ENCODE measurements at regions not wholly inside any gene's neighbourhood (a gene's known extent, or its start where the extent isn't known, plus 50 kb on each side); places are given as distances from the start of the nearest gene placed in this dataset.

DNA sequence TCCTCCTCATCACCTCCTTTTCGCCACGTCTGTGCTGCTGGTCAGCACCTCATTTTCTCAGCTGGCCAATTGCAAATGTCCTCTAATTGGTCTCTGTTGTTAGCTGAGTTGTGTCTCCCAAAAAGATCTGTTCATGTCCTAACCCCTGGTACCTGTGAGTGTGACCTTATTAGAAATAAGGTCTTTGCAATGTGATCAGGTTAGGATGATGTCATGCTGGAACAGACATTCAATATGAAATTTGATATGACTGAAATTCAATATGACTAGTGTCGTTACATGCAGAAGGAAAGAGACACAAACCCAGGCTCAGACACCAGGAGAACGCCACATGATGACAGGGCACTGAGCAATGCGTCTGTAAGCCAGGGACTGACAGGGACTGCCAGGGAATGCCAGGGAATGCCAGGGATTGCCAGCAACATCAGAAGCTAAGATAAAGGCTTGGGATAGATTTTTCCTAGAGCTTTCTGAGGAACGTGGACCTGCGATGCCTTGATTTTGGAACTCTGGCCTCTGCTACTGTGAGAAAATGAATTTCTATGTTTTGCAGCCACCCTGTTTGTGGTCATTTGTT lies 77.5 kb upstream of the CXCL12 start:
- TF ChIP-seq, protein P1, sequence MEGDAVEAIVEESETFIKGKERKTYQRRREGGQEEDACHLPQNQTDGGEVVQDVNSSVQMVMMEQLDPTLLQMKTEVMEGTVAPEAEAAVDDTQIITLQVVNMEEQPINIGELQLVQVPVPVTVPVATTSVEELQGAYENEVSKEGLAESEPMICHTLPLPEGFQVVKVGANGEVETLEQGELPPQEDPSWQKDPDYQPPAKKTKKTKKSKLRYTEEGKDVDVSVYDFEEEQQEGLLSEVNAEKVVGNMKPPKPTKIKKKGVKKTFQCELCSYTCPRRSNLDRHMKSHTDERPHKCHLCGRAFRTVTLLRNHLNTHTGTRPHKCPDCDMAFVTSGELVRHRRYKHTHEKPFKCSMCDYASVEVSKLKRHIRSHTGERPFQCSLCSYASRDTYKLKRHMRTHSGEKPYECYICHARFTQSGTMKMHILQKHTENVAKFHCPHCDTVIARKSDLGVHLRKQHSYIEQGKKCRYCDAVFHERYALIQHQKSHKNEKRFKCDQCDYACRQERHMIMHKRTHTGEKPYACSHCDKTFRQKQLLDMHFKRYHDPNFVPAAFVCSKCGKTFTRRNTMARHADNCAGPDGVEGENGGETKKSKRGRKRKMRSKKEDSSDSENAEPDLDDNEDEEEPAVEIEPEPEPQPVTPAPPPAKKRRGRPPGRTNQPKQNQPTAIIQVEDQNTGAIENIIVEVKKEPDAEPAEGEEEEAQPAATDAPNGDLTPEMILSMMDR (IDR thresholded peaks at IDR 0.05): no peak
- no peak for TF ChIP-seq POLR2A (IDR thresholded peaks at IDR 0.05)
- no peak for TF ChIP-seq POLR2AphosphoS5 (IDR thresholded peaks at IDR 0.05)
- no peak for TF ChIP-seq EP300 (IDR thresholded peaks at IDR 0.05)
